Right lobe of liver (tissue), 4 donors: ENCODE measurements at regions not wholly inside any gene's neighbourhood (a gene's known extent, or its start where the extent isn't known, plus 50 kb on each side); places are given as distances from the start of the nearest gene placed in this dataset.

Experiments
- CTCF ChIP-seq, 4 donors: fragments of 200-600 bp in 3 of 4; fragments of 450-650 bp in 1 of 4; IDR thresholded peaks; one replicate each; pipeline versions ENCODE4 v1.5.1 to v1.8.0; 2016 to 2022; ENCODE audit warnings: antibody characterized with exemption in 4 of 4, mild to moderate bottlenecking in 2 of 4
- POLR2A ChIP-seq: fragments of 450-650 bp; IDR thresholded peaks from one replicate; pipeline ENCODE4 v1.6.1; 2017; ENCODE audit warnings: antibody characterized with exemption, mild to moderate bottlenecking
- donor health status: DM: no; HTN: no; CAD: no.
- donor health status: DM: no; HTN: no; CAD: no.
- donor health status: DM: no; HTN: yes; CAD: no.

- TF ChIP-seq POLR2A (no peak), CTCF (IDR thresholded peaks at IDR 0.05) (no peak)
Observed at GRCh38 chr21:17427157-17427556, 85.7 kb upstream of the CXADR start.
